ENCODE measurements at regions not wholly inside any gene's neighbourhood (a gene's known extent, or its start where the extent isn't known, plus 50 kb on each side); places are given as distances from the start of the nearest gene placed in this dataset.

- TF ChIP-seq USF2 (CRISPR knock-in tag; IDR thresholded peaks at IDR 0.05) (no peak), CBX8 (IDR thresholded peaks at IDR 0.05; ENCODE audit: borderline replicate concordance, extremely low read depth, low read depth, low read length, poor library complexity, severe bottlenecking) (no peak), HNRNPH1 (optimal IDR thresholded peaks at IDR 0.05; ENCODE audit: low read depth, low read length) (no peak), OTX1 (CRISPR knock-in tag; IDR thresholded peaks at IDR 0.05) (no peak), SNRNP70 (optimal IDR thresholded peaks at IDR 0.05; ENCODE audit: low read depth, low read length) (no peak)
Observed at GRCh38 chr12:85714425-85714824, 121.8 kb downstream of the RASSF9 start (continued).

GRCh38 chr12:85720308-85721033, 115.7 kb downstream of the RASSF9 start:
- DNase-seq (ENCODE audit: extremely low read depth in 1 of 4, low spot score in 3 of 4) (no peak), FAIRE-seq (no peak), ATAC-seq (no peak)
- no peaks in the 10 kb centered on the region for H3K27me3 ChIP-seq (ENCODE audit: control insufficient read depth in 2 of 2, insufficient read depth in 2 of 2, low read length in 2 of 2)
- peaks cover 3% of the 10 kb centered on the region for H3K9me3 ChIP-seq (replicated peaks; ENCODE audit: control insufficient read depth, insufficient read depth, low read depth, low read length)
- H2AFZ ChIP-seq (ENCODE audit: low read depth, low read length) = no peak overlapping the region
- H3K4me3 ChIP-seq = no peak overlapping the region
- H3K9me1 ChIP-seq (ENCODE audit: control insufficient read depth, insufficient read depth, low read length) = no peaks in the 10 kb centered on the region
- H3K79me2 ChIP-seq (ENCODE audit: control insufficient read depth, insufficient read depth, low read length) = no peaks in the 10 kb centered on the region
- peak; percentile 16; the same call in 1 of the 2 replicates for TF ChIP-seq C11orf30 (IDR thresholded peaks at IDR 0.05; ENCODE audit: low read depth)
- TF ChIP-seq ZNF316 (IDR thresholded peaks at IDR 0.05) = peak; percentile 65
- no peak for TF ChIP-seq FOXK2 (conservative IDR thresholded peaks at IDR 0.05 in 1 of 2, IDR thresholded peaks at IDR 0.05 in 1 of 2; ENCODE audit: low read depth in 2 of 2)
- no peaks in the 10 kb centered on the region for H3K4me1 ChIP-seq (replicated peaks in 1 of 2; ENCODE audit: control insufficient read depth in 2 of 2, insufficient read depth in 2 of 2, low read length in 2 of 2)
- in situ Hi-C loops (cut with MboI) = no loop called here
- POLR2A ChIA-PET = no interaction called here
- no peak overlapping the region for H3K9ac ChIP-seq (ENCODE audit: insufficient read depth in 1 of 2, low read depth in 2 of 2, low read length in 2 of 2)
- no peak overlapping the region for H3K27ac ChIP-seq (ENCODE audit: extremely low read depth, low read depth, low read length)
- no TSS peak for BruUV-seq (replicated peaks)
- H3K4me2 ChIP-seq (ENCODE audit: insufficient read depth, low read length) = no peak overlapping the region
- H4K20me1 ChIP-seq (replicated peaks; ENCODE audit: control insufficient read depth, insufficient read depth, low read length) = no peaks in the 10 kb centered on the region
- H3K36me3 ChIP-seq (ENCODE audit: control insufficient read depth, insufficient read depth, low read length) = no peaks in the 10 kb centered on the region
- WGBS (ENCODE audit: insufficient coverage, low coverage, missing lambda C conversion rate) = 10% methylated on average over 1 of the region's 1 CpG
- intact Hi-C loops (cut with micrococcal nuclease) = no loop called here
- CTCF ChIA-PET (ENCODE audit: low intra/inter-chr PET ratio) = no interaction called here

Data from K562 (cell line).